OCI-LY7 (cell line): ENCODE measurements at regions not wholly inside any gene's neighbourhood (a gene's known extent, or its start where the extent isn't known, plus 50 kb on each side); places are given as distances from the start of the nearest gene placed in this dataset.

Experiments
- BruUV-seq: library from RNA; stranded (reverse); fragments of 400-500 nt; replicated peaks from 2 replicates; lab custom pipeline; 2021; lab: Mats Ljungman, UMichigan
- CTCF ChIA-PET: fragments of 300-600 bp; sonication (Branson Sonifier 250); formaldehyde crosslinking; loops from one replicate; lab custom pipeline; 2022; ENCODE audit warnings: antibody characterized with exemption; ENCODE audit not compliant: unreplicated experiment; lab: Charles Lee
- POLR2A ChIA-PET: fragments of 300-600 bp; sonication (Branson Sonifier 250); formaldehyde crosslinking; loops from one replicate; lab custom pipeline; 2022; ENCODE audit warnings: antibody characterized with exemption; lab: Charles Lee
- DNase-seq: peaks from one replicate; pipeline ENCODE4 v3.0.0-alpha.2; 2015; ENCODE audit warnings: low spot score
- H2AFZ ChIP-seq: fragments of 200-600 bp; sonication (generic), shearing (Covaris generic); 2 replicates; pipeline ENCODE4 v1.6.1; 2014; ENCODE audit warnings: mild to moderate bottlenecking, antibody characterized with exemption, low read length, moderate library complexity
- H3K27ac ChIP-seq: fragments of 200-600 bp; sonication (generic); 2 replicates; pipeline ENCODE4 v1.5.1; 2014; ENCODE audit warnings: mixed run types, low read depth, mild to moderate bottlenecking, moderate library complexity, low read length, inconsistent platforms; ENCODE audit not compliant: poor library complexity, severe bottlenecking
- H3K36me3 ChIP-seq: fragments of 200-600 bp; sonication (generic); 2 replicates; pipeline ENCODE4 v1.6.1; 2014; ENCODE audit warnings: mild to moderate bottlenecking, antibody characterized with exemption, low read length, moderate library complexity, mixed read lengths; ENCODE audit not compliant: insufficient read depth
- H3K4me1 ChIP-seq: fragments of 200-600 bp; sonication (generic); 2 replicates; pipeline ENCODE4 v1.5.1; 2014; ENCODE audit warnings: mild to moderate bottlenecking, low read length; ENCODE audit not compliant: insufficient read depth, poor library complexity, severe bottlenecking
- H3K4me2 ChIP-seq: fragments of 200-600 bp; sonication (generic); 2 replicates; pipeline ENCODE4 v1.6.1; 2014; ENCODE audit warnings: mild to moderate bottlenecking, low read length
- H3K4me3 ChIP-seq: fragments of 200-600 bp; sonication (generic); 2 replicates; pipeline ENCODE4 v1.5.1; 2014; ENCODE audit warnings: mild to moderate bottlenecking, low read depth, low read length; ENCODE audit not compliant: poor library complexity, severe bottlenecking
- H3K79me2 ChIP-seq: fragments of 200-600 bp; sonication (generic); 2 replicates; pipeline ENCODE4 v1.6.1; 2016; ENCODE audit warnings: low read depth, mild to moderate bottlenecking, low read length, moderate library complexity, mixed read lengths; ENCODE audit not compliant: insufficient read depth
- H3K9me2 ChIP-seq: fragments of 200-600 bp; sonication (generic); 2 replicates; pipeline ENCODE4 v1.6.1; 2016; ENCODE audit warnings: mild to moderate bottlenecking, low read length, mixed read lengths; ENCODE audit not compliant: insufficient read depth
- H3K9me3 ChIP-seq: fragments of 200-600 bp; sonication (generic); 2 replicates; pipeline ENCODE4 v1.6.1; 2014; ENCODE audit warnings: mild to moderate bottlenecking, mixed run types, low read length, mixed read lengths
- H4K20me1 ChIP-seq: fragments of 200-600 bp; sonication (generic); 2 replicates; pipeline ENCODE4 v1.6.1; 2014; ENCODE audit warnings: mild to moderate bottlenecking, antibody characterized with exemption, low read length, moderate library complexity, mixed read lengths; ENCODE audit not compliant: insufficient read depth
- CTCF ChIP-seq: fragments of 200-600 bp; sonication (generic); conservative IDR thresholded peaks from 2 replicates; pipeline ENCODE4 v1.5.1; 2014; ENCODE audit warnings: mild to moderate bottlenecking, antibody characterized with exemption, low read length, moderate library complexity, mixed read lengths
- EZH2phosphoT487 ChIP-seq: fragments of 200-600 bp; sonication (generic); IDR thresholded peaks from 2 replicates; pipeline ENCODE4 v1.6.1; 2018; ENCODE audit warnings: low read depth, borderline replicate concordance, mild to moderate bottlenecking, mixed run types, antibody characterized with exemption, low read length, moderate library complexity, mixed read lengths
- intact Hi-C: fragments of 100-400 bp; cut with micrococcal nuclease; formaldehyde crosslinking; loops from one replicate; pipeline ENCODE4 v1.10.0; 2022; ENCODE audit not compliant: unreplicated experiment

GRCh38 chr5:39533749-39534148 lies 109.0 kb upstream of the DAB2 start:
- H3K4me3 ChIP-seq, result no peak overlapping the region
- no peaks in the 10 kb centered on the region for H4K20me1 ChIP-seq
- DNase-seq, result no peak
- TF ChIP-seq CTCF (no peak), EZH2phosphoT487 (no peak)
- intact Hi-C loops, result no loop called here
- H3K79me2 ChIP-seq, result no peaks in the 10 kb centered on the region
- ChIA-PET POLR2A (interaction anchor here (0.7 kb wide), 1 partner anchor 9 kb away, joined by 3 read pairs; no protein-coding TSS in a partner anchor), CTCF (no interaction called here)
- H3K36me3 ChIP-seq, result no peaks in the 10 kb centered on the region
- no peaks in the 10 kb centered on the region for H3K9me2 ChIP-seq
- H3K4me1 ChIP-seq, result no peaks in the 10 kb centered on the region
- no TSS peak for BruUV-seq
- H3K9me3 ChIP-seq, result no peaks in the 10 kb centered on the region
- no peak overlapping the region for H3K27ac ChIP-seq
- H2AFZ ChIP-seq, result no peak overlapping the region
- no peak overlapping the region for H3K4me2 ChIP-seq

- Histone ChIP-seq H3K79me2 (no peaks in the 10 kb centered on the region), H4K20me1 (no peaks in the 10 kb centered on the region), H3K36me3 (no peaks in the 10 kb centered on the region), H3K4me1 (no peaks in the 10 kb centered on the region), H2AFZ (no peak overlapping the region), H3K9me2 (no peaks in the 10 kb centered on the region), H3K9me3 (no peaks in the 10 kb centered on the region), H3K4me3 (no peak overlapping the region), H3K27ac (no peak overlapping the region), H3K4me2 (no peak overlapping the region)
- BruUV-seq, result no TSS peak
- no peak for TF ChIP-seq EZH2phosphoT487
- no peak for TF ChIP-seq CTCF
- ChIA-PET CTCF (no interaction called here), POLR2A (interaction anchor here (0.6 to 1.1 kb wide), 2 partner anchors 13 to 28 kb away, joined by 4 read pairs; no protein-coding TSS in a partner anchor)
- intact Hi-C loops, result no loop called here
- no peak for DNase-seq
These were observed 107.7 kb upstream of the DAB2 start for GRCh38 chr5:39532511-39532910.

GRCh38 chr5:39531306-39531705 lies 106.5 kb upstream of the DAB2 start:
- Histone ChIP-seq H3K79me2 (no peaks in the 10 kb centered on the region), H3K4me1 (no peaks in the 10 kb centered on the region), H3K4me3 (no peak overlapping the region), H3K36me3 (no peaks in the 10 kb centered on the region), H3K27ac (no peak overlapping the region), H3K4me2 (no peak overlapping the region), H2AFZ (no peak overlapping the region), H3K9me2 (no peaks in the 10 kb centered on the region), H4K20me1 (no peaks in the 10 kb centered on the region), H3K9me3 (no peaks in the 10 kb centered on the region)
- no TSS peak for BruUV-seq
- ChIA-PET POLR2A (no interaction called here), CTCF (no interaction called here)
- DNase-seq, result no peak
- intact Hi-C loops, result no loop called here
- TF ChIP-seq CTCF (no peak), EZH2phosphoT487 (no peak)
